HEK293 (cell line): ENCODE measurements at regions not wholly inside any gene's neighbourhood (a gene's known extent, or its start where the extent isn't known, plus 50 kb on each side); places are given as distances from the start of the nearest gene placed in this dataset.

Experiments
- CTCF ChIA-PET: fragments of 350-600 bp; formaldehyde crosslinking; extraction: SDS; loops from one replicate; lab custom pipeline; 2021; ENCODE audit warnings: antibody characterized with exemption; lab: Yijun Ruan, JAX
- POLR2A ChIA-PET: fragments of 300-600 bp; formaldehyde crosslinking; extraction: SDS; loops from one replicate; lab custom pipeline; 2020; ENCODE audit warnings: antibody characterized with exemption, inconsistent platforms; lab: Yijun Ruan, JAX
- H3K27ac ChIP-seq: fragments of 200-500 bp; sonication (Bioruptor generic); 2 replicates; pipeline ENCODE4 v1.5.1; 2014; ENCODE audit warnings: low read depth, low read length, control low read depth, inconsistent platforms; ENCODE audit errors: extremely low read depth
- H3K36me3 ChIP-seq, 2 experiments: fragments of 200-500 bp in 1 of 2; sonication (Bioruptor generic) in 1 of 2; 1 replicate in 1 of 2; 2 replicates in 1 of 2; pipeline ENCODE4 v1.5.1; 2014 to 2017; ENCODE audit warnings: inconsistent platforms in 2 of 2, low read length in 2 of 2; ENCODE audit not compliant: control insufficient read depth in 2 of 2, insufficient read depth in 1 of 2
- H3K4me1 ChIP-seq: fragments of 200-500 bp; sonication (Bioruptor generic); 2 replicates; pipeline ENCODE4 v1.5.1; 2014; ENCODE audit warnings: mild to moderate bottlenecking, low read length, inconsistent platforms; ENCODE audit not compliant: control insufficient read depth, insufficient read depth
- H3K4me3 ChIP-seq: 2 replicates; pipeline ENCODE4 v1.5.1; 2011; ENCODE audit warnings: low read depth, mild to moderate bottlenecking, control low read depth, low read length, moderate library complexity
- H3K9me3 ChIP-seq: fragments of 200-500 bp; sonication (Bioruptor generic); 2 replicates; pipeline ENCODE4 v1.5.1; 2014; ENCODE audit warnings: low read depth, low read length, inconsistent platforms; ENCODE audit not compliant: control insufficient read depth, insufficient read depth
- AEBP2 ChIP-seq: fragments of 450-650 bp; formaldehyde crosslinking; IDR thresholded peaks from 2 replicates; pipeline ENCODE4 v1.5.1; 2016; ENCODE audit warnings: missing biosample characterization, missing genetic modification characterization, borderline replicate concordance
- IKZF3 ChIP-seq: fragments of 450-650 bp; IDR thresholded peaks from 2 replicates; pipeline ENCODE4 v1.5.0; 2018; ENCODE audit warnings: missing biosample characterization, mild to moderate bottlenecking, missing genetic modification characterization, moderate library complexity
- MZF1 ChIP-seq: fragments of 450-650 bp; formaldehyde crosslinking; IDR thresholded peaks from 2 replicates; pipeline ENCODE4 v1.5.1; 2017; ENCODE audit warnings: missing biosample characterization, missing genetic modification characterization, borderline replicate concordance
- PRDM1 ChIP-seq: fragments of 450-650 bp; formaldehyde crosslinking; IDR thresholded peaks from 2 replicates; pipeline ENCODE4; 2016; ENCODE audit warnings: missing biosample characterization, missing genetic modification characterization
- REST ChIP-seq: fragments of 450-650 bp; formaldehyde crosslinking; IDR thresholded peaks from 2 replicates; pipeline ENCODE4 v1.5.1; 2016; ENCODE audit warnings: missing biosample characterization, missing genetic modification characterization
- SETDB1 ChIP-seq: IDR thresholded peaks from one replicate; pipeline ENCODE4 v1.6.1; 2017; ENCODE audit warnings: mild to moderate bottlenecking, low read length, moderate library complexity, mixed read lengths; ENCODE audit not compliant: insufficient read length
- SP3 ChIP-seq: fragments of 450-650 bp; formaldehyde crosslinking; IDR thresholded peaks from 2 replicates; pipeline ENCODE4 v1.5.1; 2016; ENCODE audit warnings: missing biosample characterization, missing genetic modification characterization
- TCF7L2 ChIP-seq: IDR thresholded peaks from 2 replicates; pipeline ENCODE4 v1.6.1; 2011; ENCODE audit warnings: low read depth, mild to moderate bottlenecking, inconsistent platforms, low read length, moderate library complexity, borderline replicate concordance
- TRIM28 ChIP-seq: IDR thresholded peaks from 2 replicates; pipeline ENCODE4 v1.6.1; 2011; ENCODE audit warnings: low read length, control low read depth, borderline replicate concordance
- ZNF175 ChIP-seq: fragments of 450-650 bp; formaldehyde crosslinking; IDR thresholded peaks from 2 replicates; pipeline ENCODE4 v1.5.1; 2016; ENCODE audit warnings: missing biosample characterization, missing genetic modification characterization
- ZNF24 ChIP-seq: fragments of 450-650 bp; formaldehyde crosslinking; IDR thresholded peaks from 2 replicates; pipeline ENCODE4 v1.5.1; 2016; ENCODE audit warnings: missing biosample characterization, missing genetic modification characterization
- ZNF391 ChIP-seq: fragments of 450-650 bp; formaldehyde crosslinking; IDR thresholded peaks from 2 replicates; pipeline ENCODE4 v1.5.1; 2016; ENCODE audit warnings: low read depth, missing biosample characterization, missing genetic modification characterization, borderline replicate concordance
- ZNF404 ChIP-seq: fragments of 450-650 bp; formaldehyde crosslinking; IDR thresholded peaks from 2 replicates; pipeline ENCODE4 v1.5.1; 2017; ENCODE audit warnings: missing biosample characterization, missing genetic modification characterization
- ZNF433 ChIP-seq: fragments of 450-650 bp; formaldehyde crosslinking; IDR thresholded peaks from 2 replicates; pipeline ENCODE4 v1.5.1; 2016; ENCODE audit warnings: missing biosample characterization, missing genetic modification characterization, low read depth
- ZNF473 ChIP-seq: fragments of 450-650 bp; formaldehyde crosslinking; IDR thresholded peaks from 2 replicates; pipeline ENCODE4 v1.5.1; 2017; ENCODE audit warnings: missing biosample characterization, missing genetic modification characterization
- ZNF518A ChIP-seq: fragments of 450-650 bp; formaldehyde crosslinking; conservative IDR thresholded peaks from 2 replicates; pipeline ENCODE4 v1.5.1; 2016; ENCODE audit warnings: low read depth, missing biosample characterization, missing genetic modification characterization
- ZNF549 ChIP-seq: fragments of 450-650 bp; IDR thresholded peaks from 2 replicates; pipeline ENCODE4 v1.5.1; 2018; ENCODE audit warnings: missing biosample characterization, missing genetic modification characterization, mild to moderate bottlenecking, inconsistent platforms, moderate library complexity
- ZNF629 ChIP-seq: fragments of 450-650 bp; formaldehyde crosslinking; IDR thresholded peaks from 2 replicates; pipeline ENCODE4 v1.5.1; 2017; ENCODE audit warnings: missing biosample characterization, missing genetic modification characterization
- ZNF837 ChIP-seq: fragments of 450-650 bp; formaldehyde crosslinking; IDR thresholded peaks from 2 replicates; pipeline ENCODE4 v1.5.1; 2016; ENCODE audit warnings: missing biosample characterization, missing genetic modification characterization
- ZSCAN18 ChIP-seq: fragments of 450-650 bp; formaldehyde crosslinking; IDR thresholded peaks from 2 replicates; pipeline ENCODE4 v1.5.1; 2016; ENCODE audit warnings: missing biosample characterization, missing genetic modification characterization
- ZSCAN30 ChIP-seq: fragments of 450-650 bp; IDR thresholded peaks from 2 replicates; pipeline ENCODE4 v1.5.1; 2018; ENCODE audit warnings: missing biosample characterization, mild to moderate bottlenecking, missing genetic modification characterization, moderate library complexity

- no peak overlapping the region for H3K27ac ChIP-seq
- no peaks in the 10 kb centered on the region for H3K36me3 ChIP-seq
- ChIA-PET CTCF (no interaction called here), POLR2A (no interaction called here)
- H3K9me3 ChIP-seq: no peaks in the 10 kb centered on the region
- no peaks in the 10 kb centered on the region for H3K4me1 ChIP-seq
- TF ChIP-seq SETDB1: no peak
- TF ChIP-seq ZNF433 (tag by site-specific recombination): no peak
- 0 out of 2 replicates have a peak, but pooled peaks have one; percentile 34 for TF ChIP-seq TRIM28
- H3K4me3 ChIP-seq: no peak overlapping the region
Observed at GRCh38 chr4:54547299-54548097, 110.3 kb upstream of the KIT start.

- Histone ChIP-seq H3K4me1 (no peaks in the 10 kb centered on the region), H3K36me3 (no peaks in the 10 kb centered on the region)
- CTCF ChIA-PET: no interaction called here
- no peak for TF ChIP-seq ZNF24 (tag by site-specific recombination)
- no peak for TF ChIP-seq MZF1 (tag by site-specific recombination)
- no peak for TF ChIP-seq ZNF518A (tag by site-specific recombination)
- no peak for TF ChIP-seq TCF7L2
- TF ChIP-seq ZNF175 (tag by site-specific recombination): no peak
- TF ChIP-seq ZSCAN18 (tag by site-specific recombination): no peak
- TF ChIP-seq AEBP2 (tag by site-specific recombination): no peak
- no peak for TF ChIP-seq ZNF629 (tag by site-specific recombination)
- no peak for TF ChIP-seq REST (tag by site-specific recombination)
- no peak for TF ChIP-seq ZNF549 (tag by site-specific recombination)
- no peak for TF ChIP-seq ZNF473
- TF ChIP-seq ZNF391 (tag by site-specific recombination): no peak
- no peak for TF ChIP-seq SP3 (tag by site-specific recombination)
- no peak for TF ChIP-seq ZSCAN30 (tag by site-specific recombination)
- no peak for TF ChIP-seq PRDM1
- TF ChIP-seq IKZF3: no peak
- no peak for TF ChIP-seq ZNF404 (tag by site-specific recombination)
- no peak for TF ChIP-seq ZNF837
- TF ChIP-seq, all 188 proteins: peak for 0
- POLR2A ChIA-PET: no interaction called here
- no peak overlapping the region for H3K27ac ChIP-seq
- H3K9me3 ChIP-seq: no peaks in the 10 kb centered on the region
- no peak overlapping the region for H3K4me3 ChIP-seq
Observed at GRCh38 chr4:54548098-54548620, 109.6 kb upstream of the KIT start.
